BLaER1 treated with 17β-estradiol and CSF1 and Interleukin-3, amounts not matched to agents 10 nM and 100 nM (cell line): ENCODE measurements at regions not wholly inside any gene's neighbourhood (a gene's known extent, or its start where the extent isn't known, plus 50 kb on each side); places are given as distances from the start of the nearest gene placed in this dataset.

Experiments used
- H3K27ac ChIP-seq, 11 experiments: shearing (Covaris generic); formaldehyde crosslinking; 2 replicates each; pipeline ENCODE4 v1.8.1; 2022
- H3K27me3 ChIP-seq, 11 experiments: shearing (Covaris generic); formaldehyde crosslinking; 2 replicates each; pipeline ENCODE4 v1.8.1; 2022
- H3K36me3 ChIP-seq, 11 experiments: shearing (Covaris generic); formaldehyde crosslinking; 2 replicates each; pipeline ENCODE4 v1.8.1; 2022
- H3K4me1 ChIP-seq, 10 experiments: shearing (Covaris generic); formaldehyde crosslinking; 2 replicates each; pipeline ENCODE4 v1.8.1; 2022
- H3K4me2 ChIP-seq, 11 experiments: shearing (Covaris generic); formaldehyde crosslinking; 2 replicates each; pipeline ENCODE4 v1.8.1; 2022
- H3K4me3 ChIP-seq, 10 experiments: shearing (Covaris generic); formaldehyde crosslinking; 2 replicates each; pipeline ENCODE4 v1.8.1; 2022
- H3K9ac ChIP-seq, 11 experiments: shearing (Covaris generic); formaldehyde crosslinking; 2 replicates each; pipeline ENCODE4 v1.8.1; 2022
- H3K9me3 ChIP-seq, 11 experiments: shearing (Covaris generic); formaldehyde crosslinking; replicated peaks in 1 of 11; 2 replicates each; pipeline ENCODE4 v1.8.1; 2022
- H4K20me1 ChIP-seq, 11 experiments: shearing (Covaris generic); formaldehyde crosslinking; 2 replicates each; pipeline ENCODE4 v1.8.1; 2022
- Cebpa-rat ChIP-seq, 11 experiments: shearing (Covaris generic); IDR thresholded peaks; 2 replicates each; pipeline ENCODE4 v1.8.1; 2022

DNA sequence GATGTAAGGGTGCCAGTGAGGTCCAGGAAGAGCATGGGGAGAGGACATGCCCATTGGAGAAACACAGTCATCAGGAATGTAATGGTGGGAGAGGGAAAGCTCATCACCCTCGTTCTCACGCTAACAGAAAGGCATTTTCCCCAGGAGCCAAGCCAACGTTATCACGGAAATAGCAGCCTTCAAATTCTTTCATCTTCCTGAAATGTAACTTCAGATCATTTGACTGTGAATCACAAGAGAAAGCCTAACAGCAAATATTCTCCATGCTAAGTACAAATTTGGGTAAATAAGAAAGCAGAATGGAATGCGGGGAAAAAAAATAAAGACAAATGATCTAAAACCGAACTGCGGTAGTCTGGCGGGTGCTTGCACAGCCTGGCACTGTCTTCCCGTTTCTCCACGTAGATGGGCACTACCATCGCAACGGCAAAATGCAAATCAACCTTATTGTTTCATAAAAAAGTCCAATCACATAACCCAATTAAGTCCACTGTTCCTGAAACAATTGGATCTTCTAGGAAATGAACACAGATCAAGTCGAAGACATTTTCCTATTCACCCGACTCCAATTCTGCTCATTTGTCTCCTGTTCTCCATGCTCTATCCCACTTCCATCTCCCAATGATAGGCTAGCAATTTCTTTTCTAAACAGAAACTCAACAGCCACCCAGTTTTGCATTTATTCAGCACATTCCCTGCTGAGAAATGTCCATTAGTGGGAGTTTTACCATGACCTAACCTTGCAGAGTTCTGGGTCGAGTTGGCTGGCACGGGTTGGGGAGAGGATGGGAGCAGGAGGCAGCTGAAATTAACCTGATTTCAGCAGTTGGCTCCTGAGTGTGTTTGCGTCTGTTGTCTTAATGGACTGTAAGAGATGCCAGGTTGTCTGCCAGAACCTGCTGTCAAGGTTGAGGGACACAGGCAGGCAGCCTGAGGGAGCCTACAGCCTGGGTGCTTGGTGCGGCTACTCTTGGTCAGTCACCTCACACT, 74.6 kb upstream of the FRMD4A start:
- H4K20me1 ChIP-seq, result no peaks in the 10 kb centered on the region; a peak in 1 of 22 replicates
- no peak overlapping the region for H3K9ac ChIP-seq
- no peak overlapping the region for H3K27ac ChIP-seq

DNA sequence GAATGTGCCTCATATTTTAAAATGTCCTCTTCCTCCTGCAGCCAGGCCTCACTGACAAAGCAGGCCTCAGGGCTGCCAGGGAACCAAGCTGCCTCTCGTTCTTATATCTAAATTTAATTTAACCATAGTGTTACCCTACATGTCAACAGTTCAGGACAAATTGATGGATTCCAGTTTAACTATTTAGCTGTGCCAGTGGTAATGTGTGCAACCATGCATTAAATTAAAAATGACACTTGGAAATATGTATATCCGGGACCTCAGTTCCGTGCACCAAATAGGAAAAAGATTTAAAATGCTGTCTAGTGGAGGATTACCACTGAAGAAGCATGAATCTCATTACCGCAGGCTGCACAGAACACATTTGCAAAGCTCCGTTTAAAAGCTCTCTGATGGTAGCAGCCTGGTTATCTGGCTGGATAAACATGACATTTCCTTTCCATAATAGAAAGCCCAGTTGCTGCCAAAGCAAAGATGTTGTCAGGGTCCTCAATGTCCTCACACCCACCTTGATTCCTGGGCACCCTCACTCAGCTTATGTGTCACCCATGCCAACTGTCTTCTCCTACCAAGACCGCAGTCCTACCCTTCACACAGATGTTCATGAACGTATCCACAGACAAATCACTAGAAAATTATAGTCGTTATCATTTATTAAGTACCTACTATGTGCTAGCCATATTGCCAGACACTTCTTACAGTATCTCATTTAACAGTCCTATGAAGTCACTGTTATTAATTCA, 73.3 kb upstream of the FRMD4A start:
- no peak for TF ChIP-seq Cebpa-rat (IDR thresholded peaks at IDR 0.05)
- Histone ChIP-seq H3K36me3 (no peaks in the 10 kb centered on the region), H3K9me3 (no peaks in the 10 kb centered on the region), H3K4me1 (peaks cover 8 to 15% (median 13%) of the 10 kb centered on the region in 10 experiments; a peak in 19 of 20 replicates), H3K4me3 (no peak overlapping the region), H3K4me2 (no peak overlapping the region), H3K27me3 (no peaks in the 10 kb centered on the region), H3K27ac (no peak overlapping the region), H4K20me1 (no peaks in the 10 kb centered on the region; a peak in 1 of 22 replicates), H3K9ac (no peak overlapping the region)

More for the DNA sequence above, 74.6 kb upstream of the FRMD4A start:
- no peaks in the 10 kb centered on the region for H3K36me3 ChIP-seq
- H3K4me2 ChIP-seq, result no peak overlapping the region
- peaks cover 15 to 29% (median 24%) of the 10 kb centered on the region in 10 experiments for H3K4me1 ChIP-seq
- TF ChIP-seq Cebpa-rat (IDR thresholded peaks at IDR 0.05), result no peak
- no peak overlapping the region for H3K4me3 ChIP-seq
- 0 out of 22 replicates have a peak, but pooled peaks cover 0 to 5% (median 0%) of the 10 kb centered on the region in 11 experiments for H3K9me3 ChIP-seq
- no peaks in the 10 kb centered on the region for H3K27me3 ChIP-seq

DNA sequence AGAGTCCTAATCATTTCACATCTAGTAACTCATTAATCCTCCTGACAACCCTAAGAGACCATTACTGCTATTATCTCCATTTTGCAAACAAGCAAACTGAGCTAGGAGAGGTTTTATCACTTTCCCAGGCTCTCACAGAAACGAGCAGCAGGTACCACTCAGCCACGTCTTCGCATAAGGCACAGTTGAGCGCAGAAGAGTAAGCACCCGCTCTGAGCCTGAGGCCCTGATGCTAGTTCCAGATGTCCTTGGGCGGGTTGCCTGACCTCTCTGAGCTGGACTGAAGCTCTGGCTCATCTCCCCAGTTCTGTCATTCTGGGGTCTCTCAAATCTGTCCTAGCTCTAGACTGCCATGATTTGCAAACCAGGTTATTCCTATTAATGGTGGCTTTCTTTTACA, 72.6 kb upstream of the FRMD4A start:
- TF ChIP-seq Cebpa-rat (IDR thresholded peaks at IDR 0.05), result no peak
- Histone ChIP-seq H3K27ac (no peak overlapping the region), H3K4me1 (peaks cover 5 to 9% (median 7%) of the 10 kb centered on the region in 10 experiments; a peak in 19 of 20 replicates), H3K4me2 (no peak overlapping the region), H3K9me3 (no peaks in the 10 kb centered on the region), H3K27me3 (no peaks in the 10 kb centered on the region), H3K36me3 (no peaks in the 10 kb centered on the region), H3K9ac (no peak overlapping the region), H4K20me1 (no peaks in the 10 kb centered on the region), H3K4me3 (no peak overlapping the region)

DNA sequence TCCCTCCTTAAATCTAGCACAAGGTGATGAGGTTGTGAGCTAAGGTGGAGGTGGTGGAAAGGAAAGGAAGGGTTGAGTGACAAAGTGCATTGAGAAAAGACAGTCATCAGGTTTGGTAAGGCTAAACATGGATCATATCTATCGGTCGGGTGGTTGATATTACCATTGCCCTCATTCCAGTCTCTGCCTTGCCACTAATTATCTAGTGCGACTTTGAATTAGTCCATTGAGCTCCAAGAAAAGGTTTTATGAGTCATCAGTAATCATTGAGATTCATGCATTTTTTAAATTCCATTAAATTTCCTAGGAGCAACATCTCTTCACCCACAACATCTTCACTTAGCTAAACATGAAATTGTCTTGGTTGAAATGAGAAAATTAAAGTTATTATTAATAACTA, 68.9 kb upstream of the FRMD4A start:
- H3K9ac ChIP-seq, result no peak overlapping the region
- H3K4me2 ChIP-seq, result no peak overlapping the region
- TF ChIP-seq Cebpa-rat (IDR thresholded peaks at IDR 0.05), result no peak
- no peak overlapping the region for H3K27ac ChIP-seq
- H3K4me3 ChIP-seq, result no peak overlapping the region
- no peaks in the 10 kb centered on the region for H3K27me3 ChIP-seq
- no peaks in the 10 kb centered on the region for H3K4me1 ChIP-seq
- no peaks in the 10 kb centered on the region for H4K20me1 ChIP-seq
- peaks cover 0 to 2% (median under 1%) of the 10 kb centered on the region in 11 experiments; a peak in 5 of 22 replicates for H3K9me3 ChIP-seq
- no peaks in the 10 kb centered on the region for H3K36me3 ChIP-seq

DNA sequence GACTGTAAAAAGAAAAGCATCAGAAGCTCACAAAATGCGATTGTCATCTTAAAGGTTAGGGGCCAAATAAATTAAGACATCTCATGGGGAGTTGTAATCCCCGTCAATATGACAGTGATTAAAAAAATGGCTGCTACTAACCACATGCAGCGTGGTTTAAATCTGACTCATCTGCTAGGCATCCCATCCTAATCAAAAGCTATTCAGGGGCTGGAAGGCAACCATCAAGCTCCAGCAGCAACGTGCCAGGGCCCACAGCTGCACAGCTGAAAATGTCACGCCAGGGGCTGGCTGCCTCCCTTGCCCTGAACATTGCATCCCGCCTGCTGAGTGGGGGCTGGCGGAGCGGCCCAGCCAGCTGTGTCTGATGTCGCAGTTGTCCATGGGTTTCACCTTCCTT, 66.3 kb upstream of the FRMD4A start:
- H3K9ac ChIP-seq, result no peak overlapping the region
- no peak overlapping the region for H3K4me2 ChIP-seq

DNA sequence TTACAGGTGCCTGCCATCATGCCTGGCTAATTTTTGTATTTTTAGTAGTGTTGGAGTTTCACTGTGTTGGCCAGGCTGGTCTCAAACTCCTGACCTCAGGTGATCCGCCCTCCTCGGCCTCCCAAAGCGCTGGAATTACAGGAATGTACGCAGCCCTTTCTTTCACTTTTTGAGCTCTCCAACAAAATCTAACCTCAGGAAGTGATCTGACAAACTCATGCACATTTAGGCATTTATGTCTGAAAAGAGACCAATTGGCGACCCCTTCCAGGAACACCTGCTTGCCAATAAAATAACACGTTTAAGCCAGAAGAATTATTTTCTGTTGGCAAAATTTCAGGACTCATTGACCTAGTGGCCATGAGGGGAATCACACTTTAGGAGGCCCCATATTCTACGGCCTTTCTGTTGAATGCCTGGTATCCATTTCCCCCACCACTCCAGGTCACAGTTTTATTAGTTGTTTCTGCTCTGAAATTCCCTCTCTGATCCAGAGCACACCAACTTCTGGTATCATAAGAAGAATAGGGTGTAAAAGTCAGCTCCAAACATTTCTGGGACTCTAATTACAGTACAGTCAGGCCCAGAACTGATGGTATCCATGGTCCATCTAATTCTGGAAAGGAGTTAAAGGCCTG, 65.8 kb upstream of the FRMD4A start:
- no peak for TF ChIP-seq Cebpa-rat (IDR thresholded peaks at IDR 0.05)
- H3K4me3 ChIP-seq, result no peak overlapping the region
- no peaks in the 10 kb centered on the region for H3K36me3 ChIP-seq
- H3K27me3 ChIP-seq, result no peaks in the 10 kb centered on the region
- no peak overlapping the region for H3K27ac ChIP-seq
- H3K4me2 ChIP-seq, result no peak overlapping the region
- H4K20me1 ChIP-seq, result no peaks in the 10 kb centered on the region
- no peak overlapping the region for H3K9ac ChIP-seq
- no peaks in the 10 kb centered on the region for H3K4me1 ChIP-seq
- H3K9me3 ChIP-seq, result peaks cover 0 to 13% (median 8%) of the 10 kb centered on the region in 11 experiments; a peak in 7 of 22 replicates

More for the DNA sequence above, 66.3 kb upstream of the FRMD4A start:
- Histone ChIP-seq H3K4me3 (no peak overlapping the region), H3K27ac (no peak overlapping the region), H3K4me1 (no peaks in the 10 kb centered on the region), H3K27me3 (no peaks in the 10 kb centered on the region), H4K20me1 (no peaks in the 10 kb centered on the region), H3K36me3 (no peaks in the 10 kb centered on the region), H3K9me3 (peaks cover 0 to 13% (median 8%) of the 10 kb centered on the region in 11 experiments; a peak in 7 of 22 replicates)
- TF ChIP-seq Cebpa-rat (IDR thresholded peaks at IDR 0.05), result no peak

DNA sequence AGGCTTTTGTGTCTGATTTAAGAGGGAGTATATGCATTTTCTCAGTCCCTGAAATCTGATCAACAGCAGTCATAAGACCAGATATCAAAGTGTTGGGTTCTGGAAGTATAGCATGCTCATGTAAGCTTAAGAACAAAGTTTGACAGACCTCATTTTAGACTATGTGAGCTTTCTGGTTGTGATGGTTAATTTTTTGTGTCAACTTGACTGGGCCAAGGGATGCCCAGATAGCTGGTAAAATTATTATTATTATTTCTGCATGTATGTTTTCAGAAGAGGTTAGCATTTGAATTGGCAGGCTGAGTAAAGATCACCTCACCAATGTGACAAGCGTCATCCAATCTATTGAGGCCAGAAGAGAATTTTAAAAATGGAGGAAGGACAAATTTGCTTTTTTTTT, 63.5 kb upstream of the FRMD4A start:
- Histone ChIP-seq H3K9ac (no peak overlapping the region), H3K4me2 (no peak overlapping the region), H3K27me3 (no peaks in the 10 kb centered on the region), H3K4me1 (no peaks in the 10 kb centered on the region), H3K9me3 (peaks cover 0 to 13% (median 8%) of the 10 kb centered on the region in 11 experiments; a peak in 7 of 22 replicates), H4K20me1 (no peaks in the 10 kb centered on the region), H3K36me3 (no peaks in the 10 kb centered on the region), H3K4me3 (no peak overlapping the region), H3K27ac (no peak overlapping the region)
- no peak for TF ChIP-seq Cebpa-rat (IDR thresholded peaks at IDR 0.05)

DNA sequence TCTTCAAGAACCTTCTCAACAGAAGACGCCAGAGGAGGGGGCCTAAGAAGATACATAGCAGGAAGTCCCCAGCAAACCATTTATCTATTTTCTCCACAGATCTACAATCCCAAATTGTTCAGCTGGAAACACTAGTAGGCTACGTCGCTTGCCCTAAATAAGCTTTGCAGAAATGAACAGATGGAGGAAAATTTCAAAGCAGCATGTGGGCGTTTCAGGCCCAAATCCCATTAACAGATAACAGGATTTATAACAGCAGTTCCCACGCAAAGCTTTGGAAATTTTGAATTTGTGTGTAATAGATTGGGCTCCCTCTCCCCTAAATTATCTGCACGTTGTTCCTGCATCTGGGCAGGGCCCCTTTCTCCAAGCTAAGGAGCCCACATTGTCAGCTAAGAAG, 60.6 kb upstream of the FRMD4A start:
- Histone ChIP-seq H3K9me3 (peaks cover 0 to 13% (median 8%) of the 10 kb centered on the region in 11 experiments; a peak in 7 of 22 replicates), H3K27me3 (no peaks in the 10 kb centered on the region), H3K36me3 (no peaks in the 10 kb centered on the region), H3K4me1 (no peaks in the 10 kb centered on the region), H4K20me1 (no peaks in the 10 kb centered on the region), H3K9ac (no peak overlapping the region), H3K27ac (no peak overlapping the region), H3K4me2 (no peak overlapping the region), H3K4me3 (no peak overlapping the region)
- no peak for TF ChIP-seq Cebpa-rat (IDR thresholded peaks at IDR 0.05)
